Skeletal muscle cell (primary cell): ENCODE measurements at regions not wholly inside any gene's neighbourhood (a gene's known extent, or its start where the extent isn't known, plus 50 kb on each side); places are given as distances from the start of the nearest gene placed in this dataset.

Experiments
- DNase-seq: peaks from one replicate; pipeline ENCODE4 v3.0.0-alpha.2; 2010; ENCODE audit warnings: low read depth
- H3K4me3 ChIP-seq: 2 replicates; pipeline ENCODE4 v1.5.1; 2011; ENCODE audit warnings: low read depth, mild to moderate bottlenecking, control low read depth, low read length, moderate library complexity

DNA sequence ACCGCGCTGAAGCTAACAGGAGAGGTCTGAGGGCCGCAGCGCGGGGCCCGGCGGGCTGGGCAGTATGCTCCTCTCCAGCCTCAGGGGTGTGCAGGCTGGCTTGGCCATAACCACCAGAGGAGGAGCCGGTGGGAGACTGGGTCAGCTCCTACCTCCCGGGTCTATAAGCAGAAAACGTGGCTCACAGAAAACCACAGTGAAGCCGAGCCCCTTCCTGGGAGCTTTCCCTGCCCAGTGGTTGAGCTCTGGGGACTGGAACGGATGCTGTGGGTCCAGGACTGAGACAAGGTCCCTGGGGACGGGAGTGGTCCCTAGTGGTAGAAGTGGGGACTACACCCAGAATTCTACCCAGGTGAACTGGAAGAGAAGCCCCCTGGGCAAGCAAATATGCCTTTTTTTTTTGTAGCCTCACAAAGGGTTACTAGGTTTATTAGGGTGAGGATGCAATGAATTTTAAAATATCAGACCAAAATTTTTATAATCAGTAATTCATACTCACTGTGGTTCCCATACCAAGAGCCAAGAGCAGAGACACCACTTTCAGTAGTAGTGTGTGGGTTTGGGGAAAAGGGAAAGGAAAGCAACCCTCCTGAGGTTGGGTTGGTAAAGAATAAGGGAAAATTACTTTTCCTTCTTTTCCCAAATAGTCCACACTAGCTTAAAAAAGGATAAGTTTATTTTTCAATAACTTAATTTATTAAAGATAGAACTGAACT lies 67.9 kb upstream of the PRKCQ start:
- no peak overlapping the region for H3K4me3 ChIP-seq
- no peak for DNase-seq

DNA sequence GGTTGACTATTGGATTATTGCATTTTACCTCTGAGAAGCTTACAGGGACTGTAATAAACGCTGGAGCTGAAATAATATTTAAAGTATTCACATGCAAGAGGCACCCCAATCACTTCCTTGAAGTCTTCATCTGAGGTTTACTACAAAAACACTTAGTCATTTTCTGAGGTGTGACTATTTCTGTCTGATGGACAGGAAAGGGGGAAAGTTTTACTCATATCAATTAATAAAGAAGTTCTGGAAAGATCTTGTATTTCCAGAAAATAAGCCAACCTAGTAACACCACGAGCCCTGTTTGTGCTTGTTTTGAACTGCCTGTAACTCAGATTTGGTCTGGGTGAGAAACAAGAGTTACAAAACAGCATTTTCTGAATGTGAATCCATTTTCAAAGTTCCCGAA lies 63.9 kb upstream of the PRKCQ start:
- DNase-seq = no peak
- H3K4me3 ChIP-seq = no peak overlapping the region

DNA sequence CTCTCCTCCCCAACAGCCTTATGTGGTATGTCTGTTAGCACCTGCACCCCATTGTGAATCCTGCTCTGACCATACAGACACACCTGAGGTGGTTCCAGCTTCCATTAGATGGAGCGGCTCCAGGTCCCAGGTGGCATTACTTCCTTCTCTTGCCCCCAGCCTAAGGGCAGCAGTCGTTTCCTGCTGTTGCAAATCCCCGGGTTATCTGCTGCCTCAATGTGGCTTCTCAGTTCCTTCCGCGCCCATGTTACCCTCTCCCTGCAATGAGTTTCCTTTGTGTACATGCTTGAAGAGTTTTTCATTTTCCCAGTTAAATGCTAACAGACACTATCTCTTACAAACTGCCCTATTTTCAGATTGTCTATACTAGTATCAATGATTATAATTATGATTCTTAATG lies 62.8 kb upstream of the PRKCQ start:
- no peak for DNase-seq

DNA sequence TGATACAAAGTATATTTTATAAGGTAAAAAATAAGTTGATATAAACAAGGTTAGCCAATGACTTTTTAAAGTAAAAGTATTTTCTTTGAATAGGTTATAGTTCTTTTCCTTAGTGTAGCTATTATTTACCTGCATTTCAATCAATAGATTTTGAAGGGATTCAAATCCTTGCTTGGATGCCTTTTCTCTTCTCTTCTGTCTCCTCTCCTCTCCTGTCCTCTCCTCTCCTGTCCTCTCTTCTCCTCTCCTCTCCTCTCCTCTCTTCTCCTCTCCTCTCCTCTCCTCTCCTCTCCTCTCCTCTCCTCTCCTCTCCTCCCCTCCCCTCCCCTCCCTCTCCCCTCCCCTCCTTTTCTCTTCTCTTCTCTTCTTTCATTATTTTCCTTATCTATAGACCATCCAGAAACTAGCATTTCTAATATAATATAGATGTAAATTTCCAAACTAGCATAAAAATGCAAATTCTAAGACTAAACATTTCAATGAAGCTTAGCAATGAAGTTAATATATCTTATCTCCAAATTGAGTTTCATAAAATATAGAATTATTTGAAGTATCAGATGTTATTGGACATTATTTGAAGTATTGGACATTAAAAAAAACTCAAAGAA lies 60.5 kb upstream of the PRKCQ start:
- DNase-seq = no peak

More for the DNA sequence above, 62.8 kb upstream of the PRKCQ start:
- no peak overlapping the region for H3K4me3 ChIP-seq

DNA sequence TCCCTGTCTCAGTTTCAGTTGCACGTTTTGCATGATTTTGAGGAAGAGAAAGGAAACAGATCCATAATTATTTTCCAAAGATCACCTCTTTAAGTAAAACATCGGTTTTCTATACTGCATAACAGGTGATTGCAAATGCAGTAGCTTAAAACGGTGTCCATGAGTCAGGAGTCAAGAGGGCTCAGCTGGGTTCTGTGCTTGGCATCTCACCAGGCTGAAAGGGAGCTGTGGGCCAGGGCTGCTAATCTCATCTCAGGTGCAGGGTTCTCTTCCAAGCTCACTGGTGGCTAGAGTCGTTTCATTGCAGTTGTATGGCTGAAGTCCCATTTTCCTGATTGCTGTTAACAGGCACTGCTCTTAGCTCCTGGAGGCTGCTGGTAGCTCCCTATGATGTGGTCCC lies 57.0 kb upstream of the PRKCQ start:
- H3K4me3 ChIP-seq = no peak overlapping the region
- no peak for DNase-seq

More for the DNA sequence above, 60.5 kb upstream of the PRKCQ start:
- no peak overlapping the region for H3K4me3 ChIP-seq

DNA sequence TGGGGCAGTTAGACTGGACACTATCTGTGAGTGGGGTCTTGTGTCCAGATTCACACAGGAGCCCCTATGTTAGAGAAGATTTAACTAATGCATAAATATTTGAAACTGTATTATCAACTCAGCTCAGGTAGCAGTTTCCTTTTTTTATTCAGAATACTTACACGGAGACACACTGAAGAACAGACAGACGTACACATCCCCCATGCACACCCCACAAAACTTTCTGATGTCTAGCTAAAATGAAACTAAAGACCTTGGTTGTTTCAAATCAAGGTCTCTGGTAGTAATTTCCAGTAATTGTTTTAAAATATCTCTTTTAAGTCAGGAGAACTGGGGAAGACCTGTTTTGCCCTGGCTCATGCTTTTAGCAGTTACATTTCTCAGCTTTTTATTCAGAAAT lies 55.7 kb upstream of the PRKCQ start:
- DNase-seq = no peak

More for the DNA sequence above, 55.7 kb upstream of the PRKCQ start:
- no peak overlapping the region for H3K4me3 ChIP-seq
